ENCODE measurements at regions not wholly inside any gene's neighbourhood (a gene's known extent, or its start where the extent isn't known, plus 50 kb on each side); places are given as distances from the start of the nearest gene placed in this dataset.
A peak's percentile ranks its signal among the peaks of the same experiment; 100 is the strongest.

GRCh38 chr6:27145731-27146455 is 101.6 kb upstream of the PRSS16 start:
- TF ChIP-seq, protein P1, sequence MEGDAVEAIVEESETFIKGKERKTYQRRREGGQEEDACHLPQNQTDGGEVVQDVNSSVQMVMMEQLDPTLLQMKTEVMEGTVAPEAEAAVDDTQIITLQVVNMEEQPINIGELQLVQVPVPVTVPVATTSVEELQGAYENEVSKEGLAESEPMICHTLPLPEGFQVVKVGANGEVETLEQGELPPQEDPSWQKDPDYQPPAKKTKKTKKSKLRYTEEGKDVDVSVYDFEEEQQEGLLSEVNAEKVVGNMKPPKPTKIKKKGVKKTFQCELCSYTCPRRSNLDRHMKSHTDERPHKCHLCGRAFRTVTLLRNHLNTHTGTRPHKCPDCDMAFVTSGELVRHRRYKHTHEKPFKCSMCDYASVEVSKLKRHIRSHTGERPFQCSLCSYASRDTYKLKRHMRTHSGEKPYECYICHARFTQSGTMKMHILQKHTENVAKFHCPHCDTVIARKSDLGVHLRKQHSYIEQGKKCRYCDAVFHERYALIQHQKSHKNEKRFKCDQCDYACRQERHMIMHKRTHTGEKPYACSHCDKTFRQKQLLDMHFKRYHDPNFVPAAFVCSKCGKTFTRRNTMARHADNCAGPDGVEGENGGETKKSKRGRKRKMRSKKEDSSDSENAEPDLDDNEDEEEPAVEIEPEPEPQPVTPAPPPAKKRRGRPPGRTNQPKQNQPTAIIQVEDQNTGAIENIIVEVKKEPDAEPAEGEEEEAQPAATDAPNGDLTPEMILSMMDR (IDR thresholded peaks at IDR 0.05): no peak
- TF ChIP-seq REST (IDR thresholded peaks at IDR 0.05; ENCODE audit: insufficient read depth in 1 of 2, low read depth in 2 of 2, low read length in 1 of 2) (no peak), TCF7L2 (IDR thresholded peaks at IDR 0.05; ENCODE audit: low read depth, low read length) (no peak), POLR2AphosphoS5 (IDR thresholded peaks at IDR 0.05; ENCODE audit: low read depth, low read length) (peak; percentile 67; the same call in 1 of the 2 replicates)

Measured in Panc1 (cell line).